ENCODE measurements at regions not wholly inside any gene's neighbourhood (a gene's known extent, or its start where the extent isn't known, plus 50 kb on each side); places are given as distances from the start of the nearest gene placed in this dataset.

- CTCF ChIA-PET, result no interaction called here
- Mint-ChIP-seq H3K9me3 (peaks cover 25% of the 10 kb centered on the region), H3K4me3 (no peak overlapping the region), H3K36me3 (ENCODE audit: low read depth) (no peaks in the 10 kb centered on the region), H3K27ac (no peak overlapping the region), H3K27me3 (no peaks in the 10 kb centered on the region), H3K4me1 (no peaks in the 10 kb centered on the region)
- intact Hi-C loops (cut with micrococcal nuclease), result no loop called here
- no peak for TF ChIP-seq CTCF (IDR thresholded peaks at IDR 0.05)
- POLR2A ChIA-PET, result no interaction called here
- DNase-seq (no peak), ATAC-seq (ENCODE audit: low read depth) (no peak)
These were observed 1002.5 kb downstream of the BCL11B start for GRCh38 chr14:98269533-98269932.

- peaks cover 29% of the 10 kb centered on the region for H3K9me3 Mint-ChIP-seq
- no peak overlapping the region for H3K27ac Mint-ChIP-seq
- ATAC-seq (ENCODE audit: low read depth), result no peak
- H3K36me3 Mint-ChIP-seq (ENCODE audit: low read depth), result no peaks in the 10 kb centered on the region
- no peaks in the 10 kb centered on the region for H3K27me3 Mint-ChIP-seq
- CTCF ChIA-PET, result no interaction called here
- H3K4me3 Mint-ChIP-seq, result no peak overlapping the region
- no peaks in the 10 kb centered on the region for H3K4me1 Mint-ChIP-seq
- no peak for DNase-seq
- POLR2A ChIA-PET, result no interaction called here
- no peak for TF ChIP-seq CTCF (IDR thresholded peaks at IDR 0.05)
- intact Hi-C loops (cut with micrococcal nuclease), result no loop called here
These were observed 1001.8 kb downstream of the BCL11B start for GRCh38 chr14:98270201-98270600.

- CTCF ChIA-PET, result no interaction called here
- H3K27me3 Mint-ChIP-seq, result no peaks in the 10 kb centered on the region
- intact Hi-C loops (cut with micrococcal nuclease), result no loop called here
- no peaks in the 10 kb centered on the region for H3K36me3 Mint-ChIP-seq (ENCODE audit: low read depth)
- POLR2A ChIA-PET, result no interaction called here
- no peak overlapping the region for H3K4me3 Mint-ChIP-seq
- no peak for TF ChIP-seq CTCF (IDR thresholded peaks at IDR 0.05)
- peaks cover 24% of the 10 kb centered on the region for H3K9me3 Mint-ChIP-seq
- no peak overlapping the region for H3K27ac Mint-ChIP-seq
- no peak for ATAC-seq (ENCODE audit: low read depth)
- no peak for DNase-seq
- no peaks in the 10 kb centered on the region for H3K4me1 Mint-ChIP-seq
These were observed 997.4 kb downstream of the BCL11B start for GRCh38 chr14:98274596-98274995.

GRCh38 chr14:98278800-98279199 lies 993.2 kb downstream of the BCL11B start:
- H3K27ac Mint-ChIP-seq, result no peak overlapping the region
- ChIA-PET POLR2A (no interaction called here), CTCF (no interaction called here)
- TF ChIP-seq CTCF (IDR thresholded peaks at IDR 0.05), result no peak
- DNase-seq (no peak), ATAC-seq (ENCODE audit: low read depth) (no peak)
- H3K4me3 Mint-ChIP-seq, result no peak overlapping the region
- no peaks in the 10 kb centered on the region for H3K36me3 Mint-ChIP-seq (ENCODE audit: low read depth)
- H3K27me3 Mint-ChIP-seq, result no peaks in the 10 kb centered on the region
- peaks cover 14% of the 10 kb centered on the region for H3K9me3 Mint-ChIP-seq
- intact Hi-C loops (cut with micrococcal nuclease), result no loop called here
- no peaks in the 10 kb centered on the region for H3K4me1 Mint-ChIP-seq

- ATAC-seq (ENCODE audit: low read depth) (no peak), DNase-seq (no peak)
- no peaks in the 10 kb centered on the region for H3K36me3 Mint-ChIP-seq (ENCODE audit: low read depth)
- intact Hi-C loops (cut with micrococcal nuclease), result no loop called here
- POLR2A ChIA-PET, result no interaction called here
- no peaks in the 10 kb centered on the region for H3K27me3 Mint-ChIP-seq
- H3K9me3 Mint-ChIP-seq, result peaks cover 11% of the 10 kb centered on the region
- CTCF ChIA-PET, result no interaction called here
- no peak for TF ChIP-seq CTCF (IDR thresholded peaks at IDR 0.05)
- H3K4me1 Mint-ChIP-seq, result no peaks in the 10 kb centered on the region
- no peak overlapping the region for H3K27ac Mint-ChIP-seq
- no peak overlapping the region for H3K4me3 Mint-ChIP-seq
These were observed 991.6 kb downstream of the BCL11B start for GRCh38 chr14:98280436-98280835.

Measured in activated B cell treated with CpG ODN at 0.5 μM for 24 hours (primary cell).